HFFc6 (cell line): ENCODE measurements at regions not wholly inside any gene's neighbourhood (a gene's known extent, or its start where the extent isn't known, plus 50 kb on each side); places are given as distances from the start of the nearest gene placed in this dataset.

Source experiments
- DNase-seq: peaks from one replicate; pipeline ENCODE4 v3.0.0-alpha.2; 2018
- H3K27ac Mint-ChIP-seq: 2 replicates; pipeline ENCODE4 v1.8.0; 2020; ENCODE audit warnings: mild to moderate bottlenecking, mixed read lengths
- H3K27me3 Mint-ChIP-seq: 2 replicates; pipeline ENCODE4 v1.8.0; 2021; ENCODE audit warnings: mild to moderate bottlenecking, moderate library complexity, mixed read lengths; ENCODE audit not compliant: insufficient read depth
- H3K36me3 Mint-ChIP-seq: 2 replicates; pipeline ENCODE4 v1.8.0; 2021; ENCODE audit warnings: low read depth, mixed read lengths
- H3K4me1 Mint-ChIP-seq: 2 replicates; pipeline ENCODE4 v1.8.0; 2020; ENCODE audit warnings: low read depth, mixed read lengths
- H3K4me3 Mint-ChIP-seq: 2 replicates; pipeline ENCODE4 v1.8.0; 2020; ENCODE audit warnings: mild to moderate bottlenecking, moderate library complexity, mixed read lengths
- H3K9me3 Mint-ChIP-seq: 2 replicates; pipeline ENCODE4 v1.8.0; 2020; ENCODE audit warnings: mild to moderate bottlenecking, mixed read lengths
- CTCF ChIP-seq: fragments of 200-600 bp; sonication (generic); IDR thresholded peaks from 2 replicates; pipeline ENCODE4 v1.5.0; 2021; ENCODE audit warnings: antibody characterized with exemption, mild to moderate bottlenecking

DNA sequence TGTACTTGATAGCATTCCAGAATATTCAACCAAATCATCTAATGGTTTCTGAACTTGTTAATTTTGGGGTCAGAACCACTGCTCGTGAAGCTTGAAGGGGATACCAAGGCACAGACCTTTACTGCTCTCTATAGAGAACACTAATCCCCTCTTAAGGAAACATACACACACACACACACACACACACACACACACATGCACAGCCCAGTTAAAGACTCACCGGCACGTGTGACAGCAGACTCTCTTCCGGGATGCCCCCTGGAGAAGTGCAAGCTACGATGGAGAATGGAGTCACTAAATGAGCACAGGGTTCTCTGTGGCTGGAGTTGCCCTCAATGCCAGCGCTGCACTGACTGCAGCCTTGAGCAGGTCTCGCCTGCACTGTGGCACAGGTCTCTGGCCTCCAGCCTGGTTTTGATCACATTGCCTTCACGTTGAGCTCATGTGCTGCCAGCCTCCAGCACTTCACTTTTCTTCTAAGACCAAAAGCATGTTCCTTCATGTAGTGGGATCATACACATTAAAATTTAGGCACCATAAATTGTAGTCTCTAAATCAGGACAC, 300.8 kb downstream of the POM121L12 start:
- H3K27me3 Mint-ChIP-seq = no peaks in the 10 kb centered on the region
- H3K27ac Mint-ChIP-seq = no peak overlapping the region
- peaks cover 33% of the 10 kb centered on the region for H3K9me3 Mint-ChIP-seq
- TF ChIP-seq CTCF = no peak
- H3K4me1 Mint-ChIP-seq = no peaks in the 10 kb centered on the region
- no peak for DNase-seq
- no peak overlapping the region for H3K4me3 Mint-ChIP-seq
- no peaks in the 10 kb centered on the region; the same call in 1 of the 2 replicates for H3K36me3 Mint-ChIP-seq

- no peak for DNase-seq
- H3K27me3 Mint-ChIP-seq = no peaks in the 10 kb centered on the region
- no peak overlapping the region for H3K4me3 Mint-ChIP-seq
- TF ChIP-seq CTCF = no peak
- H3K36me3 Mint-ChIP-seq = no peaks in the 10 kb centered on the region; the same call in none of the 2 replicates
- H3K4me1 Mint-ChIP-seq = no peaks in the 10 kb centered on the region
- H3K9me3 Mint-ChIP-seq = peaks cover 57% of the 10 kb centered on the region
- no peak overlapping the region for H3K27ac Mint-ChIP-seq
Observed at GRCh38 chr7:53340220-53340619, 304.8 kb downstream of the POM121L12 start.

DNA sequence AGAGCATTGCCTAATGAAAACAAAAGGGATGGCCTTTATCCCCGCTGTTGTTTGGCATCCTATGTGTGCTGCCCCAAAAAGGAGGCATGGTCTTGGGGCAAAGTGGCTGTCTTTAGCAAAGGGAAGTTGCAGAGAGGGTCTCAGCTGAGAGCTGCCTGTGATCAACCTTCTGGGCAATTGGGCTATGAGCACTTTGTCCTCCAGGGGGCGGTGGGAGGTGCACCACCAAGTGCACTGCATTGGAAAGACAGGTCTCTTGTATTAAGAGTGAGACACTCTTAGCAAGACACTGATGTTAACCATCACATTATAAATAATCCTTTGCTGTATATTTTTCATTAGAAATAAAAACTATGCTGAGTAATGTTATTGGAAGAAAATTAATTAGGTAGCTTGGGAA, 314.8 kb downstream of the POM121L12 start:
- DNase-seq = no peak
- peaks cover 28% of the 10 kb centered on the region for H3K9me3 Mint-ChIP-seq
- no peaks in the 10 kb centered on the region for H3K4me1 Mint-ChIP-seq
- no peaks in the 10 kb centered on the region for H3K36me3 Mint-ChIP-seq
- no peak overlapping the region for H3K27ac Mint-ChIP-seq
- no peak overlapping the region for H3K4me3 Mint-ChIP-seq
- no peaks in the 10 kb centered on the region; the same call in 1 of the 2 replicates for H3K27me3 Mint-ChIP-seq
- peak; percentile 40; the same call in 1 of the 2 replicates for TF ChIP-seq CTCF

GRCh38 chr7:53351681-53352080, 316.2 kb downstream of the POM121L12 start:
- H3K4me3 Mint-ChIP-seq = no peak overlapping the region

GRCh38 chr7:53358269-53358668, 322.8 kb downstream of the POM121L12 start:
- Mint-ChIP-seq H3K27ac (no peak overlapping the region), H3K4me1 (no peaks in the 10 kb centered on the region), H3K9me3 (peaks cover 33% of the 10 kb centered on the region), H3K36me3 (no peaks in the 10 kb centered on the region), H3K4me3 (no peak overlapping the region), H3K27me3 (no peaks in the 10 kb centered on the region)
- no peak for TF ChIP-seq CTCF
- no peak for DNase-seq

More at GRCh38 chr7:53351681-53352080, 316.2 kb downstream of the POM121L12 start:
- Mint-ChIP-seq H3K27ac (no peak overlapping the region), H3K36me3 (no peaks in the 10 kb centered on the region), H3K27me3 (no peaks in the 10 kb centered on the region; the same call in 1 of the 2 replicates), H3K9me3 (peaks cover 28% of the 10 kb centered on the region), H3K4me1 (no peaks in the 10 kb centered on the region)
- DNase-seq = no peak
- no peak for TF ChIP-seq CTCF
